Esophagus squamous epithelium (tissue), 5 donors: ENCODE measurements at regions not wholly inside any gene's neighbourhood (a gene's known extent, or its start where the extent isn't known, plus 50 kb on each side); places are given as distances from the start of the nearest gene placed in this dataset.

Experiments used
- DNase-seq: peaks from one replicate; lab custom pipeline; 2025; lab: John Stamatoyannopoulos, UW
- H3K27ac ChIP-seq, 4 donors: fragments of 200-600 bp; sonication (generic); one replicate each; pipeline ENCODE4 v1.5.1; 2016 to 2019; ENCODE audit warnings: mild to moderate bottlenecking in 1 of 4
- H3K27me3 ChIP-seq, 4 donors: fragments of 200-600 bp; sonication (generic); 1 replicate in 3 of 4; 2 replicates in 1 of 4; pipeline versions ENCODE4 v1.5.1 to v1.6.0; 2017 to 2021; ENCODE audit warnings: antibody characterized with exemption in 1 of 4
- H3K36me3 ChIP-seq, 3 donors: fragments of 200-600 bp; sonication (generic); one replicate each; pipeline ENCODE4 v1.5.1; 2016 to 2019
- H3K4me1 ChIP-seq, 3 donors: fragments of 200-600 bp; sonication (generic); one replicate each; pipeline ENCODE4 v1.5.1; 2017 to 2019
- H3K4me3 ChIP-seq, 4 donors: fragments of 200-600 bp; sonication (generic); 1 replicate in 3 of 4; 2 replicates in 1 of 4; pipeline ENCODE4 v1.5.1; 2016 to 2019; ENCODE audit warnings: mild to moderate bottlenecking in 2 of 4, moderate library complexity in 1 of 4
- H3K9me3 ChIP-seq, 3 donors: fragments of 200-600 bp; sonication (generic); one replicate each; pipeline ENCODE4 v1.5.1; 2016 to 2019
- CTCF ChIP-seq, 6 experiments: fragments of 450-650 bp in 4 of 6; fragments of 200-600 bp in 2 of 6; sonication (generic) in 2 of 6; IDR thresholded peaks; one replicate each; pipeline ENCODE4 v1.5.1; 2016 to 2019; ENCODE audit warnings: antibody characterized with exemption in 6 of 6, mild to moderate bottlenecking in 4 of 6, moderate library complexity in 4 of 6
- POLR2A ChIP-seq, 4 donors: fragments of 450-650 bp; IDR thresholded peaks; one replicate each; pipeline ENCODE4 v1.6.1; 2017; ENCODE audit warnings: antibody characterized with exemption in 4 of 4, mild to moderate bottlenecking in 4 of 4, moderate library complexity in 3 of 4
- WGBS, 2 donors: methylation state at CpG; one replicate each; pipeline ENCODE4 v1.1.5; 2018; 5-methylcytosine and 5-hydroxymethylcytosine counted together
- intact Hi-C: fragments of 100-400 bp; cut with DNase I; formaldehyde crosslinking; loops from one replicate; pipeline ENCODE4 v1.15.0; 2022
- donor health status: DM: yes; HTN: yes; CAD: no.

GRCh38 chr5:81884871-81885270 lies 87.0 kb upstream of the ATG10 start:
- Histone ChIP-seq H3K9me3 (no peaks in the 10 kb centered on the region), H3K4me1 (peaks cover 6 to 37% (median 7%) of the 10 kb centered on the region in 3 donors), H3K27me3 (no peaks in the 10 kb centered on the region), H3K27ac (no peak overlapping the region), H3K36me3 (no peaks in the 10 kb centered on the region), H3K4me3 (no peak overlapping the region)
- DNase-seq: no peak
- WGBS, 2 donors: 57 to 67% methylated on average over 3 of the region's 3 CpGs
- TF ChIP-seq CTCF (IDR thresholded peaks at IDR 0.05): no peak
- intact Hi-C loops: no loop called here

DNA sequence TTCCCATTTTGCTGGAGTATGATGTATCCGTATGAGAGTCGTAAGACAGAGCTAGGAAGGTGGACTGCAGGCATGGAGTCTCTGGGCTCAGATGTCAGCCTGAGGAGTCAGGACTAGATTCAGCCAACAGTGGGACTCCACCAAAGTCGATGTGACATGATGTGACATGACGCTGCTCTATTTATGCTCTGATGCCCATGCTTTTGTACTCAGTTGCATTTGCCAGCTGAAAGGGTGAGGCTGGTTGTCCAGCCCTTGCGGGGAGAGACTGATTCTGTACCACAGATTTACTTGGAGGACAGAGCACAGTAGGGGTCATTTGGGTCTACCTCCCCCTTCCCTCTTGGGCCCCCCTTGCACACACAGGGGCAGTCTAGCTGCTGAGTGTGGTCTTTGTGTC lies 88.5 kb upstream of the ATG10 start:
- no peak overlapping the region for H3K4me3 ChIP-seq
- H3K36me3 ChIP-seq: no peaks in the 10 kb centered on the region
- no peaks in the 10 kb centered on the region for H3K27me3 ChIP-seq
- 81 to 87% methylated on average over 4 of the region's 5 CpGs for WGBS, 2 donors
- TF ChIP-seq POLR2A (IDR thresholded peaks at IDR 0.05): no peak
- no peak for TF ChIP-seq CTCF (IDR thresholded peaks at IDR 0.05)
- H3K9me3 ChIP-seq: no peaks in the 10 kb centered on the region
- no peak for DNase-seq
- peaks cover 6 to 37% (median 7%) of the 10 kb centered on the region in 3 donors for H3K4me1 ChIP-seq
- H3K27ac ChIP-seq: no peak overlapping the region
- intact Hi-C loops: no loop called here

DNA sequence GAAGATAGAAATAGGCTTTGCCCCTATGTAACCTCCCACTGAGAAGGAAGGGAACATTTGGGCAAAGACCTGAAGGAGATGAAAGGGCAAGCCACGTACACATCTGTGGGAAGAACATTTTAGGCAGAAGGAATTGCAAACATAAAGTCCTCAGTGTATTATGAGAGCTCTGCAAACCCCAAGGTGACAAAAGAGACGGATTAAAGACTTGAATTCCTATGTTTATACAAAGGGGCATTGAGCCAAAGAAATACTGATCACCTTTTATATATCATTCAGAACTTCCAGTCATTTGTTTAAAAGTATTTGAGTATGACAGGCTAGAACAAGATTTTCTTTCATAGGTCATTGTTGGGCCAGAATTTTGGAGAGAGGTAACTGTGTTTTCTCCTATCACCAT lies 90.2 kb upstream of the ATG10 start:
- Histone ChIP-seq H3K36me3 (no peaks in the 10 kb centered on the region), H3K27me3 (no peaks in the 10 kb centered on the region), H3K4me1 (peaks cover 6 to 37% (median 7%) of the 10 kb centered on the region in 3 donors), H3K9me3 (no peaks in the 10 kb centered on the region), H3K27ac (peak overlapping the region in 2 of 4 donors; percentile 45 to 51), H3K4me3 (no peak overlapping the region)
- intact Hi-C loops: no loop called here
- WGBS, 2 donors: 13 to 35% methylated on average over 2 of the region's 2 CpGs
- no peak for TF ChIP-seq CTCF (IDR thresholded peaks at IDR 0.05)
- no peak for TF ChIP-seq POLR2A (IDR thresholded peaks at IDR 0.05)
- DNase-seq: no peak

DNA sequence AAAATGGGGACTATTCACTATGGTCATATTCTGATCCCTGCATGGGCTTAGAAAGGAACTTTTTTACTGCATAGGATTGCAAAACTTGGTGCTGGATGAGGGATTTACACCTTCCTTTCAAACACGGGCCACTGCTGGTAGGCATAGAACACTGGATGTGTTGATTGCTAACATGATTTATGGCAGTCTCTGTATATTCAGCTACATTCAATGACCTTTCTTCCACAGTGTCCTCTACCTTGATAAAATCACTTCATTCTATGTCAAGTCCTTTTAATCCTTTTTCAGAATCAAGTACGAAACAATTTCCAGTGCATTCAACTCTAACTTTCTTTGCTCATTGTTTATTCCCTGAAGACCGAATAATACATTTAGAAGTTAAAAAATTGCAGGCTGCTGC lies 91.9 kb upstream of the ATG10 start:
- 88% methylated on average over 3 of the region's 3 CpGs for WGBS, 2 donors
- no peaks in the 10 kb centered on the region for H3K27me3 ChIP-seq
- TF ChIP-seq CTCF (IDR thresholded peaks at IDR 0.05): no peak
- no peak for TF ChIP-seq POLR2A (IDR thresholded peaks at IDR 0.05)
- no peaks in the 10 kb centered on the region for H3K36me3 ChIP-seq
- H3K4me1 ChIP-seq: peaks cover 6 to 37% (median 7%) of the 10 kb centered on the region in 3 donors
- intact Hi-C loops: no loop called here
- no peak overlapping the region for H3K27ac ChIP-seq
- no peak for DNase-seq
- no peaks in the 10 kb centered on the region for H3K9me3 ChIP-seq
- H3K4me3 ChIP-seq: no peak overlapping the region

DNA sequence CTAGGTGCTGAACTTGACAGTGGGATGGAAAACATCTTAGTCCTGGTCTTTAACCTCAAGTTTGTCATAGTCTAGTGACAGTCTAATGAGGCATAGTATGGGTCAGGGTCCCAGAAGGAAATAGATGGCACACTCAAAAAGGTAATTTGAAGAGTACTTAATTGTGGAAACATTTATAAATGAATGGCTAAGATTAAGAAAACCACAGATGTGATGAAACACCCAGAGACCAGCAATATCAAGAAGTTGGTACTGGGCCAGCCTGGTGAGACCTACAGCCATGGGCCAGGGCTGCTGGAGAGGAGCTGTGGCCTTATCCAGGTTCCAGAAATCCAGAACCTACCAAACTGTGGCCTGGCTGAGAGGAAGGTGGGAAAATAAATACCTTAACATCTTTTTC lies 93.5 kb upstream of the ATG10 start:
- intact Hi-C loops: no loop called here
- H3K9me3 ChIP-seq: no peaks in the 10 kb centered on the region
- H3K36me3 ChIP-seq: no peaks in the 10 kb centered on the region
- H3K4me1 ChIP-seq: peaks cover 6 to 30% (median 7%) of the 10 kb centered on the region in 3 donors
- H3K4me3 ChIP-seq: no peak overlapping the region
- no peaks in the 10 kb centered on the region for H3K27me3 ChIP-seq
- no peak overlapping the region for H3K27ac ChIP-seq
- TF ChIP-seq POLR2A (IDR thresholded peaks at IDR 0.05) (no peak), CTCF (IDR thresholded peaks at IDR 0.05) (no peak)
- DNase-seq: no peak
